ENCODE measurements at regions not wholly inside any gene's neighbourhood (a gene's known extent, or its start where the extent isn't known, plus 50 kb on each side); places are given as distances from the start of the nearest gene placed in this dataset.

DNA sequence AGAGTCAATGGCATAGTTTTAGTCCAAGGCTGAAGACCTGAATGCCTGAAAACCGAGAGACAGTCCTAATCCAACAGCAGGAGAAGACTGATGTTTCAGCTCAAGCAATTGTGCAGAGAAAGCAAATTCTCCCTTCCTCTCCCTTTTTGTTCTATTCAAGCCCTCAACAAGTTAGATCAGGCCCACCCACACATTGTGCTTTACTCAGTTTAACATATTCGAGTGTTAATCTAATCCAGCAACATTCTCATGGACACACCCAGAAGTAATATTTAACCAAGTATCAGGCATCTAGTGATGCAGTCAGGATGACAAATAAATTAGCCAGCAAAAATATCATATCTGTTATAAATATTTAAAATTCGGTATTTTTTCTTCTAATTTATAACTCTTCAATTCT is 261.1 kb downstream of the HDGFL1 start:
- Histone ChIP-seq H3K36me3 (ENCODE audit: control insufficient read depth in 2 of 2, insufficient read depth in 1 of 2, low read length in 2 of 2) (no peaks in the 10 kb centered on the region), H3K27ac (ENCODE audit: extremely low read depth, low read depth, low read length) (no peak overlapping the region), H3K4me3 (ENCODE audit: low read depth, low read length) (no peak overlapping the region), H3K9me3 (ENCODE audit: control insufficient read depth, insufficient read depth, low read depth, low read length) (no peaks in the 10 kb centered on the region), H3K4me1 (ENCODE audit: control insufficient read depth, insufficient read depth, low read length) (peaks cover 16% of the 10 kb centered on the region)
- POLR2A ChIA-PET = no interaction called here
- peak; percentile 75 for TF ChIP-seq ZNF10 (tag by site-specific recombination; IDR thresholded peaks at IDR 0.05)
- TF ChIP-seq ZSCAN23 (tag by site-specific recombination; IDR thresholded peaks at IDR 0.05) = no peak
- TF ChIP-seq, protein P1, sequence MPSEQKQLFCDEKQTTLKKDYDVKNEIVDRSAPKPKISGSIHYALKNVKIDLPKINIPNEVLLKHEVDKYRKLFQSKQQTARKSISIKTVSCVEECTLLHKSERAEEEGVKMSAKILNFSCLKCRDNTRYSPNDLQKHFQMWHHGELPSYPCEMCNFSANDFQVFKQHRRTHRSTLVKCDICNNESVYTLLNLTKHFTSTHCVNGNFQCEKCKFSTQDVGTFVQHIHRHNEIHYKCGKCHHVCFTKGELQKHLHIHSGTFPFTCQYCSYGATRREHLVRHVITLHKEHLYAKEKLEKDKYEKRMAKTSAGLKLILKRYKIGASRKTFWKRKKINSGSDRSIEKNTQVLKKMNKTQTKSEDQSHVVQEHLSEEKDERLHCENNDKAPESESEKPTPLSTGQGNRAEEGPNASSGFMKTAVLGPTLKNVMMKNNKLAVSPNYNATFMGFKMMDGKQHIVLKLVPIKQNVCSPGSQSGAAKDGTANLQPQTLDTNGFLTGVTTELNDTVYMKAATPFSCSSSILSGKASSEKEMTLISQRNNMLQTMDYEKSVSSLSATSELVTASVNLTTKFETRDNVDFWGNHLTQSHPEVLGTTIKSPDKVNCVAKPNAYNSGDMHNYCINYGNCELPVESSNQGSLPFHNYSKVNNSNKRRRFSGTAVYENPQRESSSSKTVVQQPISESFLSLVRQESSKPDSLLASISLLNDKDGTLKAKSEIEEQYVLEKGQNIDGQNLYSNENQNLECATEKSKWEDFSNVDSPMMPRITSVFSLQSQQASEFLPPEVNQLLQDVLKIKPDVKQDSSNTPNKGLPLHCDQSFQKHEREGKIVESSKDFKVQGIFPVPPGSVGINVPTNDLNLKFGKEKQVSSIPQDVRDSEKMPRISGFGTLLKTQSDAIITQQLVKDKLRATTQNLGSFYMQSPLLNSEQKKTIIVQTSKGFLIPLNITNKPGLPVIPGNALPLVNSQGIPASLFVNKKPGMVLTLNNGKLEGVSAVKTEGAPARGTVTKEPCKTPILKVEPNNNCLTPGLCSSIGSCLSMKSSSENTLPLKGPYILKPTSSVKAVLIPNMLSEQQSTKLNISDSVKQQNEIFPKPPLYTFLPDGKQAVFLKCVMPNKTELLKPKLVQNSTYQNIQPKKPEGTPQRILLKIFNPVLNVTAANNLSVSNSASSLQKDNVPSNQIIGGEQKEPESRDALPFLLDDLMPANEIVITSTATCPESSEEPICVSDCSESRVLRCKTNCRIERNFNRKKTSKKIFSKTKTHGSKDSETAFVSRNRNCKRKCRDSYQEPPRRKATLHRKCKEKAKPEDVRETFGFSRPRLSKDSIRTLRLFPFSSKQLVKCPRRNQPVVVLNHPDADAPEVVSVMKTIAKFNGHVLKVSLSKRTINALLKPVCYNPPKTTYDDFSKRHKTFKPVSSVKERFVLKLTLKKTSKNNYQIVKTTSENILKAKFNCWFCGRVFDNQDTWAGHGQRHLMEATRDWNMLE (tag by site-specific recombination; conservative IDR thresholded peaks at IDR 0.05; ENCODE audit: low read depth) = no peak
- TF ChIP-seq ZEB2 (tag by site-specific recombination; IDR thresholded peaks at IDR 0.05) = no peak
- TF ChIP-seq GLI2 (tag by site-specific recombination; IDR thresholded peaks at IDR 0.05; ENCODE audit: borderline replicate concordance, low read depth) = no peak
- TF ChIP-seq SP7 (tag by site-specific recombination; IDR thresholded peaks at IDR 0.05) = no peak
- CTCF ChIA-PET = interaction anchor here (0.5 to 0.9 kb wide), 3 partner anchors 75 to 312 kb away, joined by 3 read pairs; no protein-coding TSS in a partner anchor

DNA sequence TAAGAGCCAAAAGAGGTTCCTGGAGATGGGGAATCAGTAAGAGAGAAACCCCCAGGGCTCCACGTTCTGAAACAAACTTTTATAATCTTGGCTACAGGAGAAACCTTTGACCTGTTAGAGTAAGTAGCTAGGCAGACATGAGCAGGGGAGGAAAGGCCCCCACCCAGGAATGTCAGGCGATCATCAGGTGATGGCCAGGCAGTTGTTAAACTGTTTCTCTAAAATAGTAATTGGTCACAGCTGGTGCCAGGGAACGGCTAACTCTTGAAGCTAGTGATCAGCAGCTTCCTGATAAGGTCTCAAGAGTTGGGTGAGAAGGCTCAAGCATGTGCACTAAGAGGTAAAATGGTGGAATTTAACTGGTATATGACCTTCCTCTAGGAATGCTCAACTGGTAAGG is 263.8 kb downstream of the HDGFL1 start:
- Histone ChIP-seq H3K36me3 (ENCODE audit: control insufficient read depth in 2 of 2, insufficient read depth in 1 of 2, low read length in 2 of 2) (no peaks in the 10 kb centered on the region), H3K4me3 (ENCODE audit: low read depth, low read length) (no peak overlapping the region), H3K9me3 (ENCODE audit: control insufficient read depth, insufficient read depth, low read depth, low read length) (no peaks in the 10 kb centered on the region), H3K4me1 (ENCODE audit: control insufficient read depth, insufficient read depth, low read length) (peaks cover 6% of the 10 kb centered on the region; the same call in 1 of the 2 replicates), H3K27ac (ENCODE audit: extremely low read depth, low read depth, low read length) (no peak overlapping the region)
- ChIA-PET POLR2A (no interaction called here), CTCF (interaction anchor here (0.5 kb wide), 1 partner anchor 1176 kb away, joined by 3 read pairs; no protein-coding TSS in a partner anchor)
- TF ChIP-seq BCL11B (tag by site-specific recombination; IDR thresholded peaks at IDR 0.05; ENCODE audit: low read depth) (no peak), KLF7 (tag by site-specific recombination; IDR thresholded peaks at IDR 0.05; ENCODE audit: borderline replicate concordance) (no peak), ZNF354C (tag by site-specific recombination; IDR thresholded peaks at IDR 0.05; ENCODE audit: borderline replicate concordance, low read depth) (no peak), ZNF658 (tag by site-specific recombination; IDR thresholded peaks at IDR 0.05) (no peak), ZNF239 (tag by site-specific recombination; IDR thresholded peaks at IDR 0.05) (no peak), ZNF214 (tag by site-specific recombination; IDR thresholded peaks at IDR 0.05; ENCODE audit: borderline replicate concordance) (no peak)
- TF ChIP-seq, protein P2, sequence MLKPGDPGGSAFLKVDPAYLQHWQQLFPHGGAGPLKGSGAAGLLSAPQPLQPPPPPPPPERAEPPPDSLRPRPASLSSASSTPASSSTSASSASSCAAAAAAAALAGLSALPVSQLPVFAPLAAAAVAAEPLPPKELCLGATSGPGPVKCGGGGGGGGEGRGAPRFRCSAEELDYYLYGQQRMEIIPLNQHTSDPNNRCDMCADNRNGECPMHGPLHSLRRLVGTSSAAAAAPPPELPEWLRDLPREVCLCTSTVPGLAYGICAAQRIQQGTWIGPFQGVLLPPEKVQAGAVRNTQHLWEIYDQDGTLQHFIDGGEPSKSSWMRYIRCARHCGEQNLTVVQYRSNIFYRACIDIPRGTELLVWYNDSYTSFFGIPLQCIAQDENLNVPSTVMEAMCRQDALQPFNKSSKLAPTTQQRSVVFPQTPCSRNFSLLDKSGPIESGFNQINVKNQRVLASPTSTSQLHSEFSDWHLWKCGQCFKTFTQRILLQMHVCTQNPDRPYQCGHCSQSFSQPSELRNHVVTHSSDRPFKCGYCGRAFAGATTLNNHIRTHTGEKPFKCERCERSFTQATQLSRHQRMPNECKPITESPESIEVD (tag by site-specific recombination; IDR thresholded peaks at IDR 0.05) = no peak
- TF ChIP-seq, protein P3, sequence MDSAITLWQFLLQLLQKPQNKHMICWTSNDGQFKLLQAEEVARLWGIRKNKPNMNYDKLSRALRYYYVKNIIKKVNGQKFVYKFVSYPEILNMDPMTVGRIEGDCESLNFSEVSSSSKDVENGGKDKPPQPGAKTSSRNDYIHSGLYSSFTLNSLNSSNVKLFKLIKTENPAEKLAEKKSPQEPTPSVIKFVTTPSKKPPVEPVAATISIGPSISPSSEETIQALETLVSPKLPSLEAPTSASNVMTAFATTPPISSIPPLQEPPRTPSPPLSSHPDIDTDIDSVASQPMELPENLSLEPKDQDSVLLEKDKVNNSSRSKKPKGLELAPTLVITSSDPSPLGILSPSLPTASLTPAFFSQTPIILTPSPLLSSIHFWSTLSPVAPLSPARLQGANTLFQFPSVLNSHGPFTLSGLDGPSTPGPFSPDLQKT (IDR thresholded peaks at IDR 0.05; ENCODE audit: borderline replicate concordance, low read depth, low read length) = no peak

DNA sequence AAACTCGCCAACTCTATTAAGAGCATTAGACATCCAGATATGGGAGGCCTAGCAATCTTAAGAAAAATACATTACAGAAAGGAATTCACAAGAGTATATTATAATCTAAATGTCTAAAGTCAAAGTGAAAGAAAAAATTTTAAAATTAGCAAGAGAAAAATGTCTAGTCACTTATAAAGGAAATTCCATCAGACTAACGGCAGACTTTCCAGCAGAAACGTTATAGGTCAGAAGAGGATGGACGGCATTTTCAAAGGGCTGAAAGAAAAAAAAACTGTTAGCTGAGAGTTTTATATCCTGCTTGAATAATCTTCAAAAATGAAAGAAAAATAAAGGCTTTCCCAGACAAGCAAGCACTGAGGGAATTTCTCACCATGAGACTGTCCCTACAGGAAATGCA is 269.0 kb downstream of the HDGFL1 start:
- no peaks in the 10 kb centered on the region for H3K4me1 ChIP-seq (ENCODE audit: control insufficient read depth, insufficient read depth, low read length)
- H3K4me3 ChIP-seq (ENCODE audit: low read depth, low read length) = no peak overlapping the region
- ChIA-PET POLR2A (no interaction called here), CTCF (no interaction called here)
- H3K36me3 ChIP-seq (ENCODE audit: control insufficient read depth in 2 of 2, insufficient read depth in 1 of 2, low read length in 2 of 2) = no peaks in the 10 kb centered on the region
- H3K9me3 ChIP-seq (ENCODE audit: control insufficient read depth, insufficient read depth, low read depth, low read length) = no peaks in the 10 kb centered on the region
- no peak overlapping the region for H3K27ac ChIP-seq (ENCODE audit: extremely low read depth, low read depth, low read length)
- TF ChIP-seq, protein P4, sequence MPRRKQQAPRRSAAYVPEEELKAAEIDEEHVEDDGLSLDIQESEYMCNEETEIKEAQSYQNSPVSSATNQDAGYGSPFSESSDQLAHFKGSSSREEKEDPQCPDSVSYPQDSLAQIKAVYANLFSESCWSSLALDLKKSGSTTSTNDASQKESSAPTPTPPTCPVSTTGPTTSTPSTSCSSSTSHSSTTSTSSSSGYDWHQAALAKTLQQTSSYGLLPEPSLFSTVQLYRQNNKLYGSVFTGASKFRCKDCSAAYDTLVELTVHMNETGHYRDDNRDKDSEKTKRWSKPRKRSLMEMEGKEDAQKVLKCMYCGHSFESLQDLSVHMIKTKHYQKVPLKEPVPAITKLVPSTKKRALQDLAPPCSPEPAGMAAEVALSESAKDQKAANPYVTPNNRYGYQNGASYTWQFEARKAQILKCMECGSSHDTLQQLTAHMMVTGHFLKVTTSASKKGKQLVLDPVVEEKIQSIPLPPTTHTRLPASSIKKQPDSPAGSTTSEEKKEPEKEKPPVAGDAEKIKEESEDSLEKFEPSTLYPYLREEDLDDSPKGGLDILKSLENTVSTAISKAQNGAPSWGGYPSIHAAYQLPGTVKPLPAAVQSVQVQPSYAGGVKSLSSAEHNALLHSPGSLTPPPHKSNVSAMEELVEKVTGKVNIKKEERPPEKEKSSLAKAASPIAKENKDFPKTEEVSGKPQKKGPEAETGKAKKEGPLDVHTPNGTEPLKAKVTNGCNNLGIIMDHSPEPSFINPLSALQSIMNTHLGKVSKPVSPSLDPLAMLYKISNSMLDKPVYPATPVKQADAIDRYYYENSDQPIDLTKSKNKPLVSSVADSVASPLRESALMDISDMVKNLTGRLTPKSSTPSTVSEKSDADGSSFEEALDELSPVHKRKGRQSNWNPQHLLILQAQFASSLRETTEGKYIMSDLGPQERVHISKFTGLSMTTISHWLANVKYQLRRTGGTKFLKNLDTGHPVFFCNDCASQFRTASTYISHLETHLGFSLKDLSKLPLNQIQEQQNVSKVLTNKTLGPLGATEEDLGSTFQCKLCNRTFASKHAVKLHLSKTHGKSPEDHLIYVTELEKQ (tag by site-specific recombination; IDR thresholded peaks at IDR 0.05; ENCODE audit: borderline replicate concordance) = no peak
- TF ChIP-seq, protein P5, sequence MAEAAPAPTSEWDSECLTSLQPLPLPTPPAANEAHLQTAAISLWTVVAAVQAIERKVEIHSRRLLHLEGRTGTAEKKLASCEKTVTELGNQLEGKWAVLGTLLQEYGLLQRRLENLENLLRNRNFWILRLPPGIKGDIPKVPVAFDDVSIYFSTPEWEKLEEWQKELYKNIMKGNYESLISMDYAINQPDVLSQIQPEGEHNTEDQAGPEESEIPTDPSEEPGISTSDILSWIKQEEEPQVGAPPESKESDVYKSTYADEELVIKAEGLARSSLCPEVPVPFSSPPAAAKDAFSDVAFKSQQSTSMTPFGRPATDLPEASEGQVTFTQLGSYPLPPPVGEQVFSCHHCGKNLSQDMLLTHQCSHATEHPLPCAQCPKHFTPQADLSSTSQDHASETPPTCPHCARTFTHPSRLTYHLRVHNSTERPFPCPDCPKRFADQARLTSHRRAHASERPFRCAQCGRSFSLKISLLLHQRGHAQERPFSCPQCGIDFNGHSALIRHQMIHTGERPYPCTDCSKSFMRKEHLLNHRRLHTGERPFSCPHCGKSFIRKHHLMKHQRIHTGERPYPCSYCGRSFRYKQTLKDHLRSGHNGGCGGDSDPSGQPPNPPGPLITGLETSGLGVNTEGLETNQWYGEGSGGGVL (tag by site-specific recombination; IDR thresholded peaks at IDR 0.05) = no peak
- TF ChIP-seq ZNF596 (tag by site-specific recombination; IDR thresholded peaks at IDR 0.05) (no peak), ZNF560 (tag by site-specific recombination; IDR thresholded peaks at IDR 0.05; ENCODE audit: borderline replicate concordance) (no peak)
